ENCODE measurements at regions not wholly inside any gene's neighbourhood (a gene's known extent, or its start where the extent isn't known, plus 50 kb on each side); places are given as distances from the start of the nearest gene placed in this dataset.
A peak's percentile ranks its signal among the peaks of the same experiment; 100 is the strongest.

GRCh38 chr2:180716186-180717180 lies 263.9 kb upstream of the UBE2E3 start:
- Histone ChIP-seq H3K4me3 (no peak overlapping the region), H3K27ac (no peak overlapping the region), H3K36me3 (no peaks in the 10 kb centered on the region), H3K9me3 (no peaks in the 10 kb centered on the region), H3K27me3 (replicated peaks; ENCODE audit: insufficient read depth) (no peaks in the 10 kb centered on the region), H3K4me1 (replicated peaks) (no peaks in the 10 kb centered on the region)
- TF ChIP-seq POLR2A (IDR thresholded peaks at IDR 0.05), result no peak
- no peak for TF ChIP-seq CTCF (IDR thresholded peaks at IDR 0.05)
- TF ChIP-seq POLR2AphosphoS5 (IDR thresholded peaks at IDR 0.05), result no peak
- DNase-seq (ENCODE audit: low spot score), result no peak
- intact Hi-C loops (cut with DNase I), result no loop called here
- 76% methylated on average over 4 of the region's 4 CpGs for WGBS

- Histone ChIP-seq H3K9me3 (no peaks in the 10 kb centered on the region), H3K36me3 (no peaks in the 10 kb centered on the region), H3K27me3 (replicated peaks; ENCODE audit: insufficient read depth) (no peaks in the 10 kb centered on the region), H3K27ac (no peak overlapping the region), H3K4me1 (replicated peaks) (no peaks in the 10 kb centered on the region), H3K4me3 (no peak overlapping the region)
- TF ChIP-seq POLR2AphosphoS5 (IDR thresholded peaks at IDR 0.05), result peak; percentile 51
- TF ChIP-seq POLR2A (IDR thresholded peaks at IDR 0.05), result no peak
- no peak for DNase-seq (ENCODE audit: low spot score)
- 29% methylated on average over 1 of the region's 1 CpG for WGBS
- intact Hi-C loops (cut with DNase I), result no loop called here
These were observed 265.4 kb upstream of the UBE2E3 start for GRCh38 chr2:180715044-180715443.

- DNase-seq (ENCODE audit: low spot score), result no peak
- Histone ChIP-seq H3K36me3 (no peaks in the 10 kb centered on the region), H3K27ac (no peak overlapping the region), H3K4me3 (no peak overlapping the region), H3K27me3 (replicated peaks; ENCODE audit: insufficient read depth) (no peaks in the 10 kb centered on the region), H3K4me1 (replicated peaks) (no peaks in the 10 kb centered on the region), H3K9me3 (no peaks in the 10 kb centered on the region)
- TF ChIP-seq POLR2A (IDR thresholded peaks at IDR 0.05), result no peak
- TF ChIP-seq POLR2AphosphoS5 (IDR thresholded peaks at IDR 0.05), result no peak
- TF ChIP-seq CTCF (IDR thresholded peaks at IDR 0.05), result no peak
- 95% methylated on average over 5 of the region's 5 CpGs for WGBS
- intact Hi-C loops (cut with DNase I), result no loop called here
These were observed 270.8 kb upstream of the UBE2E3 start for GRCh38 chr2:180709392-180710145.

GRCh38 chr2:180707884-180708205 lies 272.6 kb upstream of the UBE2E3 start:
- no peak overlapping the region for H3K27ac ChIP-seq
- H3K36me3 ChIP-seq, result no peaks in the 10 kb centered on the region
- intact Hi-C loops (cut with DNase I), result no loop called here
- TF ChIP-seq POLR2AphosphoS5 (IDR thresholded peaks at IDR 0.05) (no peak), CTCF (IDR thresholded peaks at IDR 0.05) (no peak), POLR2A (IDR thresholded peaks at IDR 0.05) (no peak)
- H3K9me3 ChIP-seq, result no peaks in the 10 kb centered on the region
- no peak for DNase-seq (ENCODE audit: low spot score)
- H3K4me3 ChIP-seq, result no peak overlapping the region
- no peaks in the 10 kb centered on the region for H3K27me3 ChIP-seq (replicated peaks; ENCODE audit: insufficient read depth)
- no peaks in the 10 kb centered on the region for H3K4me1 ChIP-seq (replicated peaks)

GRCh38 chr2:180707175-180707883 lies 273.1 kb upstream of the UBE2E3 start:
- H3K4me3 ChIP-seq, result no peak overlapping the region
- no peaks in the 10 kb centered on the region for H3K36me3 ChIP-seq
- intact Hi-C loops (cut with DNase I), result no loop called here
- no peaks in the 10 kb centered on the region for H3K27me3 ChIP-seq (replicated peaks; ENCODE audit: insufficient read depth)
- DNase-seq (ENCODE audit: low spot score), result no peak
- WGBS, result 55% methylated on average over 3 of the region's 3 CpGs
- H3K4me1 ChIP-seq (replicated peaks), result no peaks in the 10 kb centered on the region
- H3K27ac ChIP-seq, result no peak overlapping the region
- H3K9me3 ChIP-seq, result no peaks in the 10 kb centered on the region
- TF ChIP-seq POLR2A (IDR thresholded peaks at IDR 0.05), result no peak
- TF ChIP-seq POLR2AphosphoS5 (IDR thresholded peaks at IDR 0.05), result no peak
- no peak for TF ChIP-seq CTCF (IDR thresholded peaks at IDR 0.05)
